ENCODE measurements at regions not wholly inside any gene's neighbourhood (a gene's known extent, or its start where the extent isn't known, plus 50 kb on each side); places are given as distances from the start of the nearest gene placed in this dataset.
A peak's percentile ranks its signal among the peaks of the same experiment; 100 is the strongest.
"Not testable (repeated sequence)": the region's sequence is repeated elsewhere in the genome, so short reads cannot be mapped to it uniquely, and the experiment has no call there.

- DNase-seq (ENCODE audit: low read depth): no peak
These were observed 1308.4 kb downstream of the SLITRK5 start for GRCh38 chr13:88979465-88980175.

GRCh38 chr13:89003656-89004055 lies 1332.5 kb downstream of the SLITRK5 start:
- DNase-seq (ENCODE audit: low read depth): no peak

GRCh38 chr13:89011615-89012014 lies 1340.4 kb downstream of the SLITRK5 start:
- DNase-seq (ENCODE audit: low read depth): no peak

- no peak for DNase-seq (ENCODE audit: low read depth)
These were observed 1356.6 kb downstream of the SLITRK5 start for GRCh38 chr13:89027694-89028306.

GRCh38 chr13:89029062-89029461 lies 1357.9 kb downstream of the SLITRK5 start:
- peak; percentile 48 for DNase-seq (ENCODE audit: low read depth)

GRCh38 chr13:89034015-89034414 lies 1362.8 kb downstream of the SLITRK5 start:
- DNase-seq (ENCODE audit: low read depth): no peak

GRCh38 chr13:89052699-89053098 lies 1381.5 kb downstream of the SLITRK5 start:
- DNase-seq (ENCODE audit: low read depth): no peak

GRCh38 chr13:89053418-89053817 lies 1382.2 kb downstream of the SLITRK5 start:
- no peak for DNase-seq (ENCODE audit: low read depth)

- no peak for DNase-seq (ENCODE audit: low read depth)
These were observed 1386.1 kb downstream of the SLITRK5 start for GRCh38 chr13:89057274-89057673.

- no peak for DNase-seq (ENCODE audit: low read depth)
These were observed 1386.7 kb downstream of the SLITRK5 start for GRCh38 chr13:89057862-89058261.

GRCh38 chr13:89061821-89062220 lies 1390.7 kb downstream of the SLITRK5 start:
- DNase-seq (ENCODE audit: low read depth): no peak

GRCh38 chr13:89066868-89067466 lies 1395.8 kb downstream of the SLITRK5 start:
- peak; percentile 34 for DNase-seq (ENCODE audit: low read depth)

- no peak for DNase-seq (ENCODE audit: low read depth)
These were observed 1401.8 kb downstream of the SLITRK5 start for GRCh38 chr13:89072979-89073378.

- DNase-seq (ENCODE audit: low read depth): no peak
These were observed 1405.5 kb downstream of the SLITRK5 start for GRCh38 chr13:89076622-89077021.

- no peak for DNase-seq (ENCODE audit: low read depth)
These were observed 1411.5 kb downstream of the SLITRK5 start for GRCh38 chr13:89082623-89083022.

- DNase-seq (ENCODE audit: low read depth): not testable (repeated sequence)
These were observed 1416.9 kb downstream of the SLITRK5 start for GRCh38 chr13:89088107-89088506.

GRCh38 chr13:89097994-89098393 lies 1426.8 kb downstream of the SLITRK5 start:
- no peak for DNase-seq (ENCODE audit: low read depth)

- DNase-seq (ENCODE audit: low read depth): no peak
These were observed 1442.6 kb downstream of the SLITRK5 start for GRCh38 chr13:89113744-89114143.

GRCh38 chr13:89115307-89115706 lies 1444.1 kb downstream of the SLITRK5 start:
- no peak for DNase-seq (ENCODE audit: low read depth)

- DNase-seq (ENCODE audit: low read depth): peak; percentile 32
These were observed 1465.5 kb downstream of the SLITRK5 start for GRCh38 chr13:89136678-89137077.

GRCh38 chr13:89150362-89150761 lies 1479.2 kb downstream of the SLITRK5 start:
- no peak for DNase-seq (ENCODE audit: low read depth)

- DNase-seq (ENCODE audit: low read depth): no peak
These were observed 1482.8 kb downstream of the SLITRK5 start for GRCh38 chr13:89153941-89154340.

- DNase-seq (ENCODE audit: low read depth): peak; percentile 96
These were observed 1491.9 kb downstream of the SLITRK5 start for GRCh38 chr13:89163096-89163495.

Data from HT1080 (cell line).